HG03280 (cell line): ENCODE measurements at regions not wholly inside any gene's neighbourhood (a gene's known extent, or its start where the extent isn't known, plus 50 kb on each side); places are given as distances from the start of the nearest gene placed in this dataset.

Experiments used
- ATAC-seq: cut with Tn5 transposase; IDR thresholded peaks from one replicate; pipeline ENCODE4 v1.9.1; 2021; ENCODE audit warnings: mild to moderate bottlenecking, moderate library complexity; ENCODE audit not compliant: unreplicated experiment

DNA sequence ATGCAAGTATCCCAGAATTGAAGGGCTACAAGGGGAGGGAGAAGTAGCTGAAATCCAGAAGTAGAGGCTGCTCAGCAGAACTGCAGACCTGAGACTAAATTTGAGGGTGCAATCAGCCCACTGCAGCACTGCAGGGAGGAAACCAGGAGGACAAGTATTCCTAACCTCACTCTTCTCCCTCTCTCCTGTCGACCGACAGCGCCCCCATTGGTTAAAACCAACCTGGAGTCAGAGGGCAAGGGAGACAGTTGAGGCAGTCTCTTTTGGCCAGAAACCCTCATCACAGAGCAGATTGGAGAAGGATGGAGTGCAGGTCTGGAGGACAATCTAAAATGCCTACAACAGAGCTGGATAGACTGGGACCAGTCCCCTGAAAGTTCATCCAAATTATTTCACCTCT, 768.9 kb upstream of the KLHL29 start:
- no peak for ATAC-seq

DNA sequence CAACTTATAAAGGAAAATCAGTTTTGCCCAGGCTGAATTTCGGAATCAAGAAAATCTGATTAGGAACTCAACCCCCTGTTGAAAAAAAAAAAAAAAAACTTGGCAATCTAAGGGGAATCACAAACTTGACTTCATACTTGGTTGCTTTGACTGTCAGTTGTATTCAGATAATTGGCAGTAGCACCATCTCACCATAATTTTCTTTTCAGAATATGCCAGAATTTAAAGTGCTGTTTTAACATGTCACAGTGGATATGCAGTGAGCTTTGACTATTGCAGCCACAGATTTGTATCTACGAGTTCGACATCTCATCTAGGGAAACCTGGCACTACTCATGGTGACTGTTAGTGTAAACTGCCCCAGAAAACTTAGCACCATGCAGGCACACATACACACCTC, 761.4 kb upstream of the KLHL29 start:
- ATAC-seq, result no peak

DNA sequence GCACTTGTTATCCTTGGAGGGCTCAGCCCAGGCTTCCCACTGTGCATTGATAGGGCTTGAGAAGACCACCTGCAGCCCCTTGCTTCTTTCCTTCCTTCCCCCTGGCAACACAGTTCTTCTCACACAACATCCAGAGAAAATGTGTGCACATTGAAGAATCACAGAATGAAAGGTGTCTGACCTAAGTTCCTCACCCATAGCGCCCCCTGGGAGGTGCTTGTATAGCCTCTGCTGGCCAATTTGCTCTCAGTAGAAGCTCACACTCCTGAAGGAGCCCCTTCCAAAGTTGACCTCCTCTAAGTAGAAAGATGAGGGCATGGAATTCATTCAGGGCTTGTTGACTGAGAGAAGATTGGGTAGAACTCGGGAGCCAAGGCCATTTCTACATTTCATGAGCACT, 758.4 kb upstream of the KLHL29 start:
- ATAC-seq, result no peak

DNA sequence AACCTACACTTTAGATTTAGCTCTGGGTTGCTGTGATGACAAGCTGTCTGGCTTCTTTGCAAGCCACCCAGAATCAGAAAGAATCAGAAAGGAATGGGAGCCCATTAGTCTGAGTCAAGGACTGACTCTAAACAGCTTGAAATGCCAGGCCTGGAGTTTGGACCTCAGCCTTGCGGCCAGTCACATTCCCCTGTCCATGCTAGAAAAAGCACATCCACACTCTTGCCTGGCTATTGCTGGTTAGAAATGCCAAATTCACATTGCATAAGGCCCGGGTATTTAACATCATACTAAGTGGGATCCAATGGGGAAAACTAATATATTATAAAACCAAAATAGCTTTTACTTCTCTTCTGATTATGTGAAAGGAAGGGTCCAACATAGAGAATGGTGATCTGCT, 756.8 kb upstream of the KLHL29 start:
- ATAC-seq, result no peak

DNA sequence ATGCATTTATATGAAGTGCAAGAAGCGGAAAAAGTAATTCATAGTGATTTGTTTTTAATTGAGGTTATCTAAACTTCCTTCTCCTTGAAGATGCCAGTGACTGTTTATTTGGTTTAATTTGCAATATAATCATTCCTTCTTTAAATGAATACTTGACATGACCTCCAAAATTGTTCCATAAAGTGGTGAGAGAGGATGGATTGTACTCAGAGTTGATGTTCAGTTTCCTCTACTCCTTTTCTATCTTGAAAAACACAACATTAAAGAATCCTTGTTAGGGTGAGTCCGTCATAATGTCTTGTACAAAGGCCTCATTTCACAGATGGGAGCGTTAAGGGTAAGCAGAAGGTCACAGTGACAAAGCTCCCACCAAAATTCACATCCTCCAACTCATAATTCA, 756.1 kb upstream of the KLHL29 start:
- ATAC-seq, result no peak

DNA sequence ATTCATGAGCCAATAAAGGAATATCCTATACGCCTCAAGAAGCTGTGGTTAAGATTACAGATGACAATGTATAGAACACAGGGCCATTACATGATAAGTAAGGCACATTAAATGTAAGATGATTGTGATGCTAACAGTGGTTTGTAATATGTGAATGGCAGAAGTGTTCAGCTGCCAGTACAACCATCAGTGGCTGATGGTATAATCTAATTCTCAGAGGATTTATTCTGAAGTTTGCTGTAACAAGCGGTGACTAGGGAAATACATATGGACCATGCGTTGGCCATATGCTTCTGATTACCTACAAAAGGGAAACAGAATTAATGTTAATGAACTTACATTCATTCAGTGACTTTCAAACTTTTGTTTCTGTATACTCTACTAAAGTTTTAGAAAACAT, 750.8 kb upstream of the KLHL29 start:
- no peak for ATAC-seq

DNA sequence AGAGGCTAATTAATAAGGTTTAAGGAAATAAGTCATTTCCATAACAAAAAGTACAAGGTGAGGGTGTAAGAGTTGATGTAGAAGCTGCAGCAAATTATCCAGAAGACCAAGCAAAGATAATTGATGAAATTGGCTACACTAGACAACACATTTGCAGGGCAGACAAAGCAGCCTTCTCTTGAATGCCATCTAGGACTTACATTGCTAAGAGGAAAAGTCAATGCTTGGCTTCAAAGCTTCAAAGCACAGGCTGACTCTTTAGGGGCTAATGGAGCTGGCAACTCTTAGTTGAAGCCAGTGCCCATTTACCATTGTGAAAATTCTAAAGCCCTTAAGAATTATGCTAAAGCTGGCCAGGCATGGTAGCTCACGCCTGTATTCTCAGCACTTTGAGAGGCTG, 728.6 kb upstream of the KLHL29 start:
- no peak for ATAC-seq

DNA sequence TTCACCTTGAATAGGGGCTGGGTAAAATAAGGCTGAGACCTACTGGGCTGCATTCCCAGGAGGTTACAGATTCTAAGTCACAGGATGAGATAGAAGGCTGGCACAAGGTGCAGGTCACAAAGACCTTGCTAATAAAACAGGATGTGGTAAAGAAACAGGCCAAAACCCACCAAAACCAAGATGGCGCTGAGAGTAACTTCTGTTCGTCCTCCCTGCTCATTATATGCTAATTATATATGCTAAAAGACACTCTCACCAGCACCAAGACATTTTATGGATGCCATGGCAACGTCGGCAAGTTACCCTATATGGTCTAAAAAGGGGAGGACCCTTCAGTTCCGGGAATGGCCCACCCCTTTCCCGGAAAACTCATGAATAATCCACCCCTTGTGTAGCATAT, 711.5 kb upstream of the KLHL29 start:
- no peak for ATAC-seq

DNA sequence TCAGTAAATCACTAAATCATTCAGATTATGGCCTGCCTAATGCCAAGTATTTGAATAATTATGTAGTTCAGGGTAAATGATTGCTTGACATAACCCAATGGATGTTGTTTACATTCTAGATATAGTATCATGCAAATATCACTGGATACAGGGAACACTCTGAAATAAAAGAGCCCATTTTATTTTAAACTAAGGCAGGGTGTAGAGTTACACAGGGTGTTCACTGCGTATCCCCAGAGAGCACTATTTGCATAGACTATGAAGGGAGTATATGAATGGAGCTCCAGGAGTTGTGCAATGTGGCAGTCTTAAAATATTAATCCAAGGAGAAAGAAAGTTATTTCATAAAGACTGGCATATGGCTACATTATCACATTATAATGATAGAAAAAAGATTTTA, 701.1 kb upstream of the KLHL29 start:
- no peak for ATAC-seq

DNA sequence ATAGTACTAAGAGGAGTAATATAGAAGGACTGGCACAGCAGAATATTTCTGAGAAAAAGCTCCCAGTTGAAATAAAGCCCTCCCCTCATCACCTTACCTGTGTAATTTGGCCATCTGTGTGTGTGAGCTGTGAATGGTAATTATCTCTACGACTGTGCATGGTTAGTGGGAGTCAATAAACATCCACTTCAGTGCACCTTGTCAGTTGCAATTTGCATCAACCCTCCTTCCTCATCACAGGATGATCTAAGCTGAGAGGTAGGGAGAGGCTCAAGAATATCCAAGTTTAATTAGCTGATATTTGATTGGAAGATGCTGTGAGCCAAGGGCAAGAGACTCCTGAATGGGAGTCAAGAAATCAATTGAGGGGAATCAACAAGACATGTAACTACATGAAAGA, 694.9 kb upstream of the KLHL29 start:
- ATAC-seq, result no peak

DNA sequence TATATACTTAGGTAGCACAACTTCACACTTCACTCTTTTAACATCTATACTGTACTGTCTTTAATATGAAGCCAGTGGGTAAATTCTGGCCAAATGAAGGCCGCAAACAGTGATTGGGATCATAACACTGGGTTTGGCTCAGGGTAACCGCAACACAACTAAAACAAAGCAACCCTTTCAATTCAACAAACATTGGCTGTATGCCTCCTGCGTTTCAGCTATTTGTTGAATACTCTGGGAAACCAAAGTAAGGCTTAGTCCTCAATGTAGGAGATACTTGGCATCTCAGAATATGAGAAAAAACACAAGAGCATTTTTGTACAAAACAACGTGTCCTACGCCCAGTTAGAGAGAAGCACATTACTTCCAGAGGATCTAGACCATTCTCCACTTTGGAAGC, 693.3 kb upstream of the KLHL29 start:
- ATAC-seq, result no peak

DNA sequence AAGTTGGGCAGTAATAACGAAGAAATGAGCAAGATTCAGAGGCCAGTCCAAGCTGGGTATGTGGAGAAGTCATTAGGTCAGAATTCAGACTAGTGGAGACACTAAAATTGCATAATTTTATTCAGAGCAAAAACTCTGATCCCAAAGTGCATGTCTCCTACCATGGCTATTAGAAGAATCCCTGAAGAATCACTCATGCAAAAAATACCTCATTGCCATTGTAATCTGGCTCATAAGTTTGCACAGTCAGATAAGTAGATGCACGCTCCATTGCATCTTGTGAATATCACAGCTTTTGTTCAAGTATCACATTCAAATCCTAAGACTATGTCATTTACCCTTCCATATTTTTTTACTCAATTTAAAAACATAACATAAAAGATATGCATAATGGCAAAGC, 692.2 kb upstream of the KLHL29 start:
- no peak for ATAC-seq

DNA sequence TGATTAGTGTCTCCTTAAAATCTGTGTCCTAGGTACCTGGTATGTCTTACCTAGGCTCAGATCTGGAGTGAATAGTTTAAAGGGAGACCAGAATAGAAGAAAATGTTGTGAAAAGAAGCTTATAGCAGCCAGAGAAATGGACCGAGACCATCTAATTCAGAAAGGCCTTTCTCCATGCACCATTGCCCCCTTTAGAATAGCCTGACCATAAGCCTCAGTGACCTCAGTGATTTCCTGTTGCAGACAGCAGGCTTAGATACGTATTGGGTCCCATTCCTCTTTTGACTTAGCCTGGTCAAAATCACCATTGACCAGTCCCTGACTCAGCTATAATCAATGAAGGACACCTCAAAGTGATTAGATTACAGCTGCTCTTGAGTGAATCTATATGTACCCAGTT, 690.7 kb upstream of the KLHL29 start:
- no peak for ATAC-seq

DNA sequence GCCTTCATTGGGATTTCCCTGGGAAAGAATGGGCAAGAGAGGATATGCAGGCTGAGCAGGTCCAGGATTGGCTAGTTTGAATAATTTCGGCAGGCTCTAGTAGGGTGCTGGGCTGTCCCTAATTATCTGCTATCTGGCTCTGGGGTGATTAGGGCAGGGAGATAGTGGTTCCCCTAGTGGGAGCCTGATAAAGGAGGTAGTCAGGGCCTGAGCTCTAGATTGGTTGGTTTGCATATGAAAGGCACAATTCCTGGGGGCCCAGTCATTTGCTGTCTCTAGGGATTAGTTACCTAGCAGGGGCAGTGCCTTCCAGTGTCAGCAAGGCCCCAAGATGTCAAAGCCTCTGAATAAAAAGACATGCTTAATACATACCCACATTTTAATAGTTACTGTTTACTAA, 690.1 kb upstream of the KLHL29 start:
- no peak for ATAC-seq

DNA sequence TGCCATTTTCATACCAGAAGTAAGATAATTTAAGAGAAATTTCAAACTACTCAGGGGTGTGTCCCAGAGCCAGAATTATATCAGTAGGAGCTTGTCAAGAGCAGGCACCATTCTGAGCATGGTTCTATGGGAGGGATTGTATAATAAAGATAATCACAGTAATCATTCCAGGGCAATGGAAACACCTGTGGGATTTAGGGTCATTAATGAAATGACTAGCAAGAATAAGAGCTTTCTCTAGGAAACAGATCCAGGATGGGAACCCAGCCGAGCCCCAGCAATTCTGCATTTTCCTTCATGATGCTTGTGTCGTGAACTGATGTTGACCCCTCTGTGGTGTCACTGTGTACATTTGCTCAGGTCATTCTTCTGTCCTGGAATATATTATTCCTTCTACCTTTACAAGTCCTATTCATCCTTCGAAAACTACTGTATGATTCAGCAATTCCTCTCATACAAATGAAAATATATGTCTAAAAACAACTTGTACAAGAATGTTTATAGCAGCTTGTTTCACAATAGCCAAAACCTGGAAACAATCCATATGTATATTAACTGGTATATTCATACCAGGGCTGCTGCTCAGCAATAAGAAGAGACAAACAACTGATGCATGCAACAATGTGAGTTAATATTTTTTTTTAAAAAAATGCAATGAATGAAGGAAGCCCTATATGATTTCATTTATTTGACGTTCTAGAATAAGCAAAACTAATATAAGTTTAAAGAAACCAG, 687.8 kb upstream of the KLHL29 start:
- no peak for ATAC-seq

DNA sequence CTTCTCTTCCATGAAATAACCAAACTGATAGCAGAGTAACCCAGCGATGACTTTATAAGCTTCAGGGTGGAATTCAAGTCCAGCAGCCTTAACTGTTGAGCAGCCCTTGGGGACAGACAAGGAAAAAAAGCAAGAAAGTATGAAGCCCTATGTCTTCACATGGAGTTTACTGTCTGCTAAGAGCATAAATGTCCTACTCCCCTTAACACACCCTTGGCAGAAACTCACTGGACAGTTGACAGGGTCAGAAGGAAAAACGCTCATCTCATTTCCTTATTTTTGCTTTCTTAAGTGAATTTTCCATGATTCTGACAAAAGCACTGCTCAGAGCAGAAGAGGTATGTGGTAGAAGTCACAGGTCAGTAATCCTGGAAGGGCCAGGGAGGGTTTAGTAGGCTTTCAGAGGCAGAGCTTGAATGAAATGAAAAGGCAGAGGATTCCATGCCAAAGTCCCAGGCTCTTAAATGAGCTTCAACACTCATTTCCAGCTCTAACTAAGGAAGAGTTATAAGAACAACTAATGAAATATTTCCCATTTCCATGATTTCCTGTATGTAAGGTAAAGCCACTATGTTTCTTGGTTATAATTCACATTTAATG, 683.3 kb upstream of the KLHL29 start:
- ATAC-seq, result no peak

DNA sequence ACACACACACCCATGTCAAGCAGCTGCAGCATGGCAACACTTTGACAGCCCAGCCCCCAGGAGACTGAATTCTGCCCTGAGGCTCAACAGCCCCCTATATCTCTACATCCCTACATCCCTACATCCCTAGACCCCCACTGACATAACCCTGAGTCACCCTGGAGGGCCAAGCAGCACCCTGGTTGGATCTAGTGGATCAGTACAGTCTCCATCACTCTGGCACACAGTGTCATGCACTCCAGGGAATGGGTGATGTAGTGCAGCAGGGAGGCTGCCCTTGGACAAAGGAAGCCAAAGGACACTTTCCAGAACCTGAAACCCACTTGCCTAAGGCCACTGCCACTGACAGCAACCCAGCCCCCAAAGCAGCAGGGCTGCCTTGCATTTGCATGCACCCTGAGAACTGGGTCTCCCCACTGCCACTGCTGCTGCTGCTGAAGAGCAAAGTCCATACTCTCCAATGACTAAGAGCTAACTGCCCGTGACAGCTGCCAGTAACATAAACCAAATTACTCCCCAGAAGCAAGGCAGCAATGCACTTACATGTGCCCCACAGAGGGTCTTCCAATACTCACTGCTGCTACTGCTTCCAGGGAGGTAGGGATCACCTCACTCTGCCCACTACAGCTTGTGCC, 681.6 kb upstream of the KLHL29 start:
- ATAC-seq, result no peak

DNA sequence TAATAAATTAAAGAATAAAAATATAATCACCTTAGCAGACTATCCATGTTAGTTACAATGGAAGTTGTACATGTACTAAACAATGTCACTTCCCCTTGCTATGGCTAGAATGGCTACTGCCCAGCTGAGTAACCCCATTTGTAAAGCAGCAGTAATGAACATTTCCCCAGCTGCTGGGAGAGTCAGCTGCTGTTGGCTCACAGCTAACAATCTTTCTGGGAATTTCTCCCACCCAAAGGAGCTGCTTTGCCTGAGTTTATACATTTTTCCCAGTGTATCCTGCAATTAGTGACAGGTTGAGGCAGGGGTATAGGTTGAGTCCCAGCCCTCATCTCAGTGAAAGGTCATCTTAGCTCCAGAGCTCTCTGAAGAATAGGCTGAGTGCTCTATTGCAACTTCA, 665.6 kb upstream of the KLHL29 start:
- no peak for ATAC-seq

DNA sequence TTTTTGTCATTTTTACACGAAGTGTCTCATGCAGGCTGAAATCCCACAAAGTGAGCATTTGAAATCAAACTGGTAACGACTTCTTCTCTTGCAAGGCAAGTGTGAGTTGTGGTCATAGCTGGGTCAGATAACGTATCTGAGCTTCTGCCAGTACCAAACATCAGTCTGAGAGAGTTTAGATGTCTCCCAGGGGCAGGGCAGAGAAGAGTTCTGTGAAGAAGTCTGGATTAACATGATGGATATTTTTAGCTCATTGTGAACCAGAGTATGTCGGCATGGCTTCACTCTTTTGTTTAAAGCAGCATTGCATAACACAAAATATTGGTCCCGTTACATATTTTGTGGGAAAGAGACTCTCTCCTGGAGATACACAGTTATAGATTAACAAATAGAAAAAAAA, 655.5 kb upstream of the KLHL29 start:
- no peak for ATAC-seq

DNA sequence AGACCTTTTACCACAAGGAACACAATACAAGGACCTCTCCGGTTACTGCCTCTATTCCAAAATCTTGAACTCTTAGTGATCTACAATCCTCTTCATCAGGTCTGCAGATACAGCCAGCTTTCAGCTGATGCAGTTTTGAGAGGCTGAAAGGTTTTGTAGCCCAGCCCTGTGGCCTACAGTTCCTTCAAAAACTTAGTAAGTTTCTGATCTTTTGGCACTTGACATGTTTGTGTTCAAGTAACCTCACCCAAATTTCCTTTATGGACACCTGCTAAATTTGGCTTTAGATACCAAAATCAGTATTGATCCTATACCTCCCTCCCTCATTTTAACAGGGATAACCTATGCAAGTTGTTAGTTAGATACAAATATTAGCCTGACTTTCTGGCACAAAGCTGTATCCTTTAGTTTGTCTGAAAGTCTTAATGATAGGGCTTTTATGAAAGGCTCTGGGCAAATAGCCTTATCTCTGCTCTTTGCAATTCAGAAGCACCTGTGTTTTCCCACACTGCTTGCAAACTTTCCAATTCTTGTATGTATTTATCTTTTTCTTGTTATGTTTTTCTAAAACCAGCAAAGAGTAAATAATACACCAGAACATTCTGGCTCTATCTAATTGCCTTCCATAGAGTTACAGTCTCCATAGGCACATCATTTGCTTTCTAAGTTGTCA, 650.5 kb upstream of the KLHL29 start:
- no peak for ATAC-seq

DNA sequence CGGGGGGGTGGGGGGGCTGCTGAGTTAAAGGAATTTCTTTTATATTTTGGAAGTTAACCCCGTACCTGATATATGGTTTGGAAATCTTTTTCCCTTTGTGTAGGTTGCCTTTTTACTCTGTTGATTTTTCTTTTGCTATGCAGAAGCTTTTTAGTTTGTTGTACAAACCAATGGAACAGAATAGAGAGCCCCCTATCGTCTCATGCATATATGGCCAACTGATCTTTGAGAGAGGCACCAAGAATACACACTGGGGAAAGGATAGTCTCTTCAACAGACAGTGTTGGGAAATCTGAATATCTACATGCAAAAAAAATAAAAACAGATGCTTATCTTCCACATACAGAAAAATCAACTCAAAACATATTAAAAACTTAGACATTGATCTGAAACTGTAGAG, 647.8 kb upstream of the KLHL29 start:
- no peak for ATAC-seq

DNA sequence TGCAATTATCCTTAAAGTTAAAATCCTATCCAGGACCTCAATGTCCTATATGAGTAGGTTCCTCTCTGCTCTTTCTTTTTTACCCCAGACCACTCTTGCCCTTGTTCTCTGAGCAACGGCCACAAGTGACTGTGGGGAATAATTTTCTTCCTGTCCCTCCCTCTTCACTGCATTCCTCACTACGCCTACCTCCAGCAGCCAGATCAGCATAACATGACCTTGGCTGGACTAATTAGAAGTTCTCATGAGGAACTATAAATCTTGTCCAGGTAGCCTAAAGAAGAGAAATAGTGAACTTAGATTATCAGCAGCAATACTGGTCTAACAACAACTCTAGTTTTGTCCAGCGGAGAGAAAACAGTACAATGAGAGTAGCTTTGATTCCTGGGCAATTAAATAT, 643.8 kb upstream of the KLHL29 start:
- no peak for ATAC-seq
